ENCODE measurements at regions not wholly inside any gene's neighbourhood (a gene's known extent, or its start where the extent isn't known, plus 50 kb on each side); places are given as distances from the start of the nearest gene placed in this dataset.

- no peak for TF ChIP-seq CTCF (IDR thresholded peaks at IDR 0.05; ENCODE audit: insufficient read depth, low read length, poor library complexity, severe bottlenecking)
- no peak for TF ChIP-seq EZH2phosphoT487 (conservative IDR thresholded peaks at IDR 0.05; ENCODE audit: low read length)
Observed at GRCh38 chr2:238724728-238725127, 123.2 kb upstream of the TWIST2 start.
